GM23338 (cell line): ENCODE measurements at regions not wholly inside any gene's neighbourhood (a gene's known extent, or its start where the extent isn't known, plus 50 kb on each side); places are given as distances from the start of the nearest gene placed in this dataset.

ENCODE experiments used
- ATAC-seq: fragments of 200-7000 bp; cut with Tn5 transposase; 3 replicates; pipeline ENCODE4 v1.9.1; 2020
- DNase-seq: peaks from one replicate; pipeline ENCODE4 v3.0.0-alpha.2; 2015; ENCODE audit warnings: low spot score
- H2AFZ ChIP-seq: fragments of 200-600 bp; sonication (generic); 2 replicates; pipeline ENCODE4 v1.8.0; 2016; ENCODE audit warnings: antibody characterized with exemption, mild to moderate bottlenecking, moderate library complexity
- H3F3A ChIP-seq: fragments of 200-600 bp; sonication (generic); replicated peaks from 2 replicates; pipeline ENCODE4 v1.8.0; 2017; ENCODE audit warnings: antibody characterized with exemption, mixed run types, low read depth
- H3K27ac ChIP-seq: fragments of 200-600 bp; sonication (generic); 2 replicates; pipeline ENCODE4 v1.6.1; 2016; ENCODE audit warnings: low read depth
- H3K27me3 ChIP-seq: fragments of 200-600 bp; sonication (generic); 2 replicates; pipeline ENCODE4 v1.8.0; 2016; ENCODE audit warnings: mild to moderate bottlenecking, mixed run types, moderate library complexity; ENCODE audit not compliant: insufficient read depth
- H3K36me3 ChIP-seq: fragments of 200-600 bp; sonication (generic); 2 replicates; pipeline ENCODE4 v1.8.0; 2016; ENCODE audit warnings: mild to moderate bottlenecking; ENCODE audit not compliant: insufficient read depth
- H3K4me1 ChIP-seq: fragments of 200-600 bp; sonication (generic); 2 replicates; pipeline ENCODE4 v1.8.0; 2016; ENCODE audit warnings: mild to moderate bottlenecking, moderate library complexity; ENCODE audit not compliant: insufficient read depth
- H3K4me2 ChIP-seq: fragments of 200-600 bp; sonication (generic); 2 replicates; pipeline ENCODE4 v1.7.1; 2017; ENCODE audit warnings: mixed run types
- H3K4me3 ChIP-seq: fragments of 200-600 bp; sonication (generic); 2 replicates; pipeline ENCODE4 v1.6.1; 2016; ENCODE audit warnings: mixed run types
- H3K79me2 ChIP-seq: fragments of 200-600 bp; sonication (generic); replicated peaks from 2 replicates; pipeline ENCODE4 v1.8.0; 2017; ENCODE audit warnings: mild to moderate bottlenecking; ENCODE audit not compliant: insufficient read depth
- H3K9me2 ChIP-seq: fragments of 200-600 bp; sonication (generic); 2 replicates; pipeline ENCODE4 v1.8.0; 2017; ENCODE audit not compliant: insufficient read depth
- H4K20me1 ChIP-seq: fragments of 200-600 bp; sonication (generic); replicated peaks from 2 replicates; pipeline ENCODE4 v1.8.0; 2017; ENCODE audit warnings: mild to moderate bottlenecking; ENCODE audit not compliant: insufficient read depth
- H3K27ac Mint-ChIP-seq: 2 replicates; pipeline ENCODE4 v1.8.0; 2020; ENCODE audit warnings: inconsistent platforms, mild to moderate bottlenecking, moderate library complexity, mixed read lengths
- H3K27me3 Mint-ChIP-seq: 3 replicates; pipeline ENCODE4 v1.8.0; 2022; ENCODE audit warnings: low read depth, mild to moderate bottlenecking, moderate library complexity, mixed read lengths, inconsistent platforms; ENCODE audit not compliant: insufficient read depth, poor library complexity
- H3K36me3 Mint-ChIP-seq: 3 replicates; pipeline ENCODE4 v1.8.0; 2021; ENCODE audit warnings: low read depth, mild to moderate bottlenecking, inconsistent platforms, moderate library complexity, mixed read lengths
- H3K4me1 Mint-ChIP-seq: 3 replicates; pipeline ENCODE4 v1.8.0; 2020; ENCODE audit warnings: mild to moderate bottlenecking, inconsistent platforms, mixed read lengths
- H3K4me3 Mint-ChIP-seq: 3 replicates; pipeline ENCODE4 v1.8.0; 2021; ENCODE audit warnings: moderate library complexity, mild to moderate bottlenecking, inconsistent platforms, mixed read lengths
- H3K9me3 Mint-ChIP-seq: 3 replicates; pipeline ENCODE4 v1.8.0; 2020; ENCODE audit warnings: moderate library complexity, mild to moderate bottlenecking, inconsistent platforms, mixed read lengths
- CREB1 ChIP-seq: fragments of 250-450 bp; sonication (Bioruptor Pico); IDR thresholded peaks from 2 replicates; pipeline ENCODE4 v1.5.0; 2020; ENCODE audit warnings: low read depth, mild to moderate bottlenecking, moderate library complexity
- EZH2 ChIP-seq: fragments of 200-600 bp; sonication (generic); IDR thresholded peaks from one replicate; pipeline ENCODE4 v1.8.0; 2017; ENCODE audit warnings: antibody characterized with exemption, mild to moderate bottlenecking, low read depth; ENCODE audit not compliant: unreplicated experiment
- EZH2phosphoT487 ChIP-seq: fragments of 200-600 bp; sonication (generic); IDR thresholded peaks from one replicate; pipeline ENCODE4 v1.8.1; 2018; ENCODE audit warnings: antibody characterized with exemption; ENCODE audit not compliant: unreplicated experiment
- JUNB ChIP-seq: IDR thresholded peaks from one replicate; pipeline ENCODE4 v1.6.1; 2016; ENCODE audit warnings: antibody characterized with exemption; ENCODE audit not compliant: unreplicated experiment
- NANOG ChIP-seq: IDR thresholded peaks from 2 replicates; pipeline ENCODE4 v1.6.1; 2016; ENCODE audit warnings: antibody characterized with exemption, borderline replicate concordance
- POLR2AphosphoS5 ChIP-seq: IDR thresholded peaks from 2 replicates; pipeline ENCODE4 v1.6.1; 2016; ENCODE audit warnings: antibody characterized with exemption, low read depth
- STAT1 ChIP-seq: IDR thresholded peaks from one replicate; pipeline ENCODE4 v1.6.1; 2016; ENCODE audit warnings: antibody characterized with exemption; ENCODE audit not compliant: unreplicated experiment
- ZNF114 ChIP-seq: fragments of 250-450 bp; sonication (Bioruptor Pico); IDR thresholded peaks from 2 replicates; pipeline ENCODE4 v1.5.0; 2020; ENCODE audit warnings: mild to moderate bottlenecking, moderate library complexity
- ZNF331 ChIP-seq: fragments of 250-450 bp; sonication (Bioruptor Pico); IDR thresholded peaks from 2 replicates; pipeline ENCODE4 v1.5.0; 2020; ENCODE audit warnings: low read depth, mild to moderate bottlenecking, moderate library complexity
- TF ChIP-seq, protein P1 (sequence below): IDR thresholded peaks from one replicate; pipeline ENCODE4 v1.6.1; 2018; ENCODE audit warnings: antibody characterized with exemption; ENCODE audit not compliant: unreplicated experiment
- TF ChIP-seq, protein P2 (sequence below): IDR thresholded peaks from 2 replicates; pipeline ENCODE4 v1.6.1; 2016; ENCODE audit warnings: antibody characterized with exemption
- TF ChIP-seq, protein P3 (sequence below), 2 experiments: fragments of 200-600 bp in 1 of 2; sonication (generic) in 1 of 2; conservative IDR thresholded peaks; 2 replicates each; pipeline versions ENCODE4 v1.5.1 to v1.6.1; 2016 to 2017; ENCODE audit warnings: antibody characterized with exemption in 2 of 2, low read depth in 2 of 2, mild to moderate bottlenecking in 2 of 2, moderate library complexity in 1 of 2
- TF ChIP-seq, protein P4 (sequence below): fragments of 250-450 bp; sonication (Bioruptor Pico); IDR thresholded peaks from 2 replicates; pipeline ENCODE4 v1.5.0; 2020; ENCODE audit warnings: mild to moderate bottlenecking, moderate library complexity

DNA sequence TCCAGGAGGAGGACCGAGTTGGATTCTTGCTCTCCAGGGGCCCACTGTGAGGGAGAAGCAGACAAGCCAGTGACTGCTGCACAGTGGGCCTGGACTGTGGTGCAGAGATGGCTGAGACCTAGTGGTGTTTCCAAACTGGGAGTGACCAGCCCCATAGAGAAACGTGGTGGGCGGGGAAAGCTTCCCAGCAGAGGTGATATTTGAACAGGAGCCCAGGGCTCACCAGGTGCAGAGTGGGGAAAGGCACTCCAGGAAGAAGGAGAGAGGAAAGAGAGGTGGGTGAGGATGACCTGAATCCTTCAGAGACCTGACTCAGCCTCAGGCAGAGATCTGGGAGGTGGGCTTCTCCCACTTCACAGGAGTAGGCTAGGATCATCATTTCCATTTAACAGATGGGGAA lies 52.1 kb upstream of the RASD2 start:
- DNase-seq (no peak), ATAC-seq (no peak)
- Histone ChIP-seq H3K4me3 (no peak overlapping the region), H3K36me3 (no peaks in the 10 kb centered on the region), H3K27me3 (no peaks in the 10 kb centered on the region), H3F3A (no peaks in the 10 kb centered on the region), H2AFZ (no peak overlapping the region), H3K9me2 (no peaks in the 10 kb centered on the region; the same call in 1 of the 2 replicates), H4K20me1 (no peaks in the 10 kb centered on the region), H3K79me2 (no peaks in the 10 kb centered on the region), H3K4me2 (no peak overlapping the region), H3K27ac (no peak overlapping the region), H3K4me1 (no peaks in the 10 kb centered on the region)
- peaks cover 8% of the 10 kb centered on the region for H3K27me3 Mint-ChIP-seq
- no peaks in the 10 kb centered on the region for H3K4me1 Mint-ChIP-seq
- peaks cover 3% of the 10 kb centered on the region; the same call in 1 of the 3 replicates for H3K36me3 Mint-ChIP-seq
- H3K9me3 Mint-ChIP-seq = peaks cover 12% of the 10 kb centered on the region
- TF ChIP-seq CREB1 (CRISPR knock-in tag) = no peak
- TF ChIP-seq EZH2 = no peak
- TF ChIP-seq, protein P1, sequence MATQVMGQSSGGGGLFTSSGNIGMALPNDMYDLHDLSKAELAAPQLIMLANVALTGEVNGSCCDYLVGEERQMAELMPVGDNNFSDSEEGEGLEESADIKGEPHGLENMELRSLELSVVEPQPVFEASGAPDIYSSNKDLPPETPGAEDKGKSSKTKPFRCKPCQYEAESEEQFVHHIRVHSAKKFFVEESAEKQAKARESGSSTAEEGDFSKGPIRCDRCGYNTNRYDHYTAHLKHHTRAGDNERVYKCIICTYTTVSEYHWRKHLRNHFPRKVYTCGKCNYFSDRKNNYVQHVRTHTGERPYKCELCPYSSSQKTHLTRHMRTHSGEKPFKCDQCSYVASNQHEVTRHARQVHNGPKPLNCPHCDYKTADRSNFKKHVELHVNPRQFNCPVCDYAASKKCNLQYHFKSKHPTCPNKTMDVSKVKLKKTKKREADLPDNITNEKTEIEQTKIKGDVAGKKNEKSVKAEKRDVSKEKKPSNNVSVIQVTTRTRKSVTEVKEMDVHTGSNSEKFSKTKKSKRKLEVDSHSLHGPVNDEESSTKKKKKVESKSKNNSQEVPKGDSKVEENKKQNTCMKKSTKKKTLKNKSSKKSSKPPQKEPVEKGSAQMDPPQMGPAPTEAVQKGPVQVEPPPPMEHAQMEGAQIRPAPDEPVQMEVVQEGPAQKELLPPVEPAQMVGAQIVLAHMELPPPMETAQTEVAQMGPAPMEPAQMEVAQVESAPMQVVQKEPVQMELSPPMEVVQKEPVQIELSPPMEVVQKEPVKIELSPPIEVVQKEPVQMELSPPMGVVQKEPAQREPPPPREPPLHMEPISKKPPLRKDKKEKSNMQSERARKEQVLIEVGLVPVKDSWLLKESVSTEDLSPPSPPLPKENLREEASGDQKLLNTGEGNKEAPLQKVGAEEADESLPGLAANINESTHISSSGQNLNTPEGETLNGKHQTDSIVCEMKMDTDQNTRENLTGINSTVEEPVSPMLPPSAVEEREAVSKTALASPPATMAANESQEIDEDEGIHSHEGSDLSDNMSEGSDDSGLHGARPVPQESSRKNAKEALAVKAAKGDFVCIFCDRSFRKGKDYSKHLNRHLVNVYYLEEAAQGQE = no peak
- TF ChIP-seq JUNB = no peak
- TF ChIP-seq EZH2phosphoT487 = no peak
- TF ChIP-seq POLR2AphosphoS5 = no peak
- TF ChIP-seq, protein P2, sequence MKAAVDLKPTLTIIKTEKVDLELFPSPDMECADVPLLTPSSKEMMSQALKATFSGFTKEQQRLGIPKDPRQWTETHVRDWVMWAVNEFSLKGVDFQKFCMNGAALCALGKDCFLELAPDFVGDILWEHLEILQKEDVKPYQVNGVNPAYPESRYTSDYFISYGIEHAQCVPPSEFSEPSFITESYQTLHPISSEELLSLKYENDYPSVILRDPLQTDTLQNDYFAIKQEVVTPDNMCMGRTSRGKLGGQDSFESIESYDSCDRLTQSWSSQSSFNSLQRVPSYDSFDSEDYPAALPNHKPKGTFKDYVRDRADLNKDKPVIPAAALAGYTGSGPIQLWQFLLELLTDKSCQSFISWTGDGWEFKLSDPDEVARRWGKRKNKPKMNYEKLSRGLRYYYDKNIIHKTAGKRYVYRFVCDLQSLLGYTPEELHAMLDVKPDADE = no peak
- TF ChIP-seq, protein P3, sequence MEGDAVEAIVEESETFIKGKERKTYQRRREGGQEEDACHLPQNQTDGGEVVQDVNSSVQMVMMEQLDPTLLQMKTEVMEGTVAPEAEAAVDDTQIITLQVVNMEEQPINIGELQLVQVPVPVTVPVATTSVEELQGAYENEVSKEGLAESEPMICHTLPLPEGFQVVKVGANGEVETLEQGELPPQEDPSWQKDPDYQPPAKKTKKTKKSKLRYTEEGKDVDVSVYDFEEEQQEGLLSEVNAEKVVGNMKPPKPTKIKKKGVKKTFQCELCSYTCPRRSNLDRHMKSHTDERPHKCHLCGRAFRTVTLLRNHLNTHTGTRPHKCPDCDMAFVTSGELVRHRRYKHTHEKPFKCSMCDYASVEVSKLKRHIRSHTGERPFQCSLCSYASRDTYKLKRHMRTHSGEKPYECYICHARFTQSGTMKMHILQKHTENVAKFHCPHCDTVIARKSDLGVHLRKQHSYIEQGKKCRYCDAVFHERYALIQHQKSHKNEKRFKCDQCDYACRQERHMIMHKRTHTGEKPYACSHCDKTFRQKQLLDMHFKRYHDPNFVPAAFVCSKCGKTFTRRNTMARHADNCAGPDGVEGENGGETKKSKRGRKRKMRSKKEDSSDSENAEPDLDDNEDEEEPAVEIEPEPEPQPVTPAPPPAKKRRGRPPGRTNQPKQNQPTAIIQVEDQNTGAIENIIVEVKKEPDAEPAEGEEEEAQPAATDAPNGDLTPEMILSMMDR (conservative IDR thresholded peaks at IDR 0.05; ENCODE audit: low read depth in 2 of 2) = no peak
- no peak for TF ChIP-seq STAT1
- TF ChIP-seq NANOG = no peak
- no peak for TF ChIP-seq ZNF331
- TF ChIP-seq, protein P4, sequence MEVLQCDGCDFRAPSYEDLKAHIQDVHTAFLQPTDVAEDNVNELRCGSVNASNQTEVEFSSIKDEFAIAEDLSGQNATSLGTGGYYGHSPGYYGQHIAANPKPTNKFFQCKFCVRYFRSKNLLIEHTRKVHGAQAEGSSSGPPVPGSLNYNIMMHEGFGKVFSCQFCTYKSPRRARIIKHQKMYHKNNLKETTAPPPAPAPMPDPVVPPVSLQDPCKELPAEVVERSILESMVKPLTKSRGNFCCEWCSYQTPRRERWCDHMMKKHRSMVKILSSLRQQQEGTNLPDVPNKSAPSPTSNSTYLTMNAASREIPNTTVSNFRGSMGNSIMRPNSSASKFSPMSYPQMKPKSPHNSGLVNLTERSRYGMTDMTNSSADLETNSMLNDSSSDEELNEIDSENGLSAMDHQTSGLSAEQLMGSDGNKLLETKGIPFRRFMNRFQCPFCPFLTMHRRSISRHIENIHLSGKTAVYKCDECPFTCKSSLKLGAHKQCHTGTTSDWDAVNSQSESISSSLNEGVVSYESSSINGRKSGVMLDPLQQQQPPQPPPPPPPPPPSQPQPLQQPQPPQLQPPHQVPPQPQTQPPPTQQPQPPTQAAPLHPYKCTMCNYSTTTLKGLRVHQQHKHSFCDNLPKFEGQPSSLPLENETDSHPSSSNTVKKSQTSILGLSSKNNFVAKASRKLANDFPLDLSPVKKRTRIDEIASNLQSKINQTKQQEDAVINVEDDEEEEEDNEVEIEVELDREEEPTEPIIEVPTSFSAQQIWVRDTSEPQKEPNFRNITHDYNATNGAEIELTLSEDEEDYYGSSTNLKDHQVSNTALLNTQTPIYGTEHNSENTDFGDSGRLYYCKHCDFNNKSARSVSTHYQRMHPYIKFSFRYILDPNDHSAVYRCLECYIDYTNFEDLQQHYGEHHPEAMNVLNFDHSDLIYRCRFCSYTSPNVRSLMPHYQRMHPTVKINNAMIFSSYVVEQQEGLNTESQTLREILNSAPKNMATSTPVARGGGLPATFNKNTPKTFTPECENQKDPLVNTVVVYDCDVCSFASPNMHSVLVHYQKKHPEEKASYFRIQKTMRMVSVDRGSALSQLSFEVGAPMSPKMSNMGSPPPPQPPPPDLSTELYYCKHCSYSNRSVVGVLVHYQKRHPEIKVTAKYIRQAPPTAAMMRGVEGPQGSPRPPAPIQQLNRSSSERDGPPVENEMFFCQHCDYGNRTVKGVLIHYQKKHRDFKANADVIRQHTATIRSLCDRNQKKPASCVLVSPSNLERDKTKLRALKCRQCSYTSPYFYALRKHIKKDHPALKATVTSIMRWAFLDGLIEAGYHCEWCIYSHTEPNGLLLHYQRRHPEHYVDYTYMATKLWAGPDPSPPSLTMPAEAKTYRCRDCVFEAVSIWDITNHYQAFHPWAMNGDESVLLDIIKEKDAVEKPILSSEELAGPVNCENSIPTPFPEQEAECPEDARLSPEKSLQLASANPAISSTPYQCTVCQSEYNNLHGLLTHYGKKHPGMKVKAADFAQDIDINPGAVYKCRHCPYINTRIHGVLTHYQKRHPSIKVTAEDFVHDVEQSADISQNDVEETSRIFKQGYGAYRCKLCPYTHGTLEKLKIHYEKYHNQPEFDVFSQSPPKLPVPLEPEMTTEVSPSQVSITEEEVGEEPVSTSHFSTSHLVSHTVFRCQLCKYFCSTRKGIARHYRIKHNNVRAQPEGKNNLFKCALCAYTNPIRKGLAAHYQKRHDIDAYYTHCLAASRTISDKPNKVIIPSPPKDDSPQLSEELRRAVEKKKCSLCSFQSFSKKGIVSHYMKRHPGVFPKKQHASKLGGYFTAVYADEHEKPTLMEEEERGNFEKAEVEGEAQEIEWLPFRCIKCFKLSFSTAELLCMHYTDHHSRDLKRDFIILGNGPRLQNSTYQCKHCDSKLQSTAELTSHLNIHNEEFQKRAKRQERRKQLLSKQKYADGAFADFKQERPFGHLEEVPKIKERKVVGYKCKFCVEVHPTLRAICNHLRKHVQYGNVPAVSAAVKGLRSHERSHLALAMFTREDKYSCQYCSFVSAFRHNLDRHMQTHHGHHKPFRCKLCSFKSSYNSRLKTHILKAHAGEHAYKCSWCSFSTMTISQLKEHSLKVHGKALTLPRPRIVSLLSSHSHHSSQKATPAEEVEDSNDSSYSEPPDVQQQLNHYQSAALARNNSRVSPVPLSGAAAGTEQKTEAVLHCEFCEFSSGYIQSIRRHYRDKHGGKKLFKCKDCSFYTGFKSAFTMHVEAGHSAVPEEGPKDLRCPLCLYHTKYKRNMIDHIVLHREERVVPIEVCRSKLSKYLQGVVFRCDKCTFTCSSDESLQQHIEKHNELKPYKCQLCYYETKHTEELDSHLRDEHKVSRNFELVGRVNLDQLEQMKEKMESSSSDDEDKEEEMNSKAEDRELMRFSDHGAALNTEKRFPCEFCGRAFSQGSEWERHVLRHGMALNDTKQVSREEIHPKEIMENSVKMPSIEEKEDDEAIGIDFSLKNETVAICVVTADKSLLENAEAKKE (CRISPR knock-in tag) = no peak
- no peak for TF ChIP-seq ZNF114
- H3K27ac Mint-ChIP-seq = no peak overlapping the region
- no peak overlapping the region for H3K4me3 Mint-ChIP-seq
